Muscle of arm (tissue), 1 donor: ENCODE measurements at regions not wholly inside any gene's neighbourhood (a gene's known extent, or its start where the extent isn't known, plus 50 kb on each side); places are given as distances from the start of the nearest gene placed in this dataset.

Experiments used
- DNase-seq: peaks from one replicate; pipeline ENCODE4 v3.0.0-alpha.2; 2013

GRCh38 chr6:43922426-43923375 is 152.7 kb downstream of the VEGFA start:
- no peak for DNase-seq

DNA sequence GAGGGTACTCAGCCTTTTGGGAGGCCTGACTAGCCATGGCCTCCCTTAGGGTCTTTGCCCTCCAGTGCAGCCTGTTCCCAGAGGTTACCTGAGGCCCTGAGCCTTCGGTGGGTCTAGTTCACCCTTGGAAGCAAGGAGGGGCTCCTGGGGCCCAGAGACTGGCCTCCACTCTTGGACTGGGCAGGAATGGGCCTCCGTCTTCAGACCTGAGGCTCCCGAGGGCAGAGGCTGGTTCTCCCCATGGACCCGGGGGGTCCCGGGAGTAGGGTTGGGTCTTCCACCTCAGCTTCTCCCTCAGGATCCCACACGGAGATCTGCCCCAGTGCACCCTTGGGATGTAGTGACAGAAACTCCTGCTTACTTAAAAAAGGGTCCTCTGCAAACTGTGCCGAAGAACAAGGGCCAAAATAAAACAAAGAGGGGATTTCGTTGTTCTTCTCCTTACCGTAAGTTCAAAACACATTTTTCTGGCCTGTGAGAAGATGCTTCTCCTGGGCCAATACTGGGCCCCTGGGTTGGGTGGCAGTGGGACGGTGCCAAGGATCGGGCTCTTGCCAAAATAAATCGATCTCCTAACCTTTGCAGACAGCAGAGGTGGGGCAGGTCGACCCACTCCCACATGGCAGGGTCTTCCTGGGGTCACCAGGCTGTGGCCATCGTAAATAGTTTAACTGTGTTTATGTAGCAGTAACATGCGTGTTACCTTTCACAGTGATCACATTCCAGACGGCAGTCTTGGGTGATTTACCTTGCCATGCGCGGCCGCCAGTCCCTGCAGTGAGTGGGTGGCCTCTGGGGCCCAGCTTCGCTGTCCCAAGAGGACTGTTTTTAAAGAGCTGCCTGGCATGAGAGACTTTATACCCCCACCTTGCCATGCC is 151.8 kb downstream of the VEGFA start:
- DNase-seq = no peak

GRCh38 chr6:43921039-43921438 is 151.0 kb downstream of the VEGFA start:
- DNase-seq = no peak

DNA sequence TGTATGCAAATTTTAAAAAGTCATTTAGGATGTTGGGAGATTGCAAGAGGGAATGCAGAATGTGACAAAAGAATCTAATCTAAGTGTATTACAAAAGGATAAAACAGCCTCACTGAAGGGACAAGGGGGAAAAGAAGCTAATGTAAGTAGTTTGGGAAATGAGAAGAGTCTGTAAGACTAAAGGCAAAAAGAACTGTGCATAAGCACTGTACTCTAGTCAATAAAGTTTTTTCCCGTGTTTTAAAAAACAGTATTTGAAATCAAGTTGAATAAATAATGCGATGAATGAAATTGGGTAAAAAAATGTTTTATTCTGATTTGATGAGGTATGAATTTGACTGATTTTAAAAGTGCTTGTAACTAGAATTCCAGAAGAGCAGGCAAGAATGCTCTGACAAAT is 149.8 kb downstream of the VEGFA start:
- DNase-seq = no peak

- no peak for DNase-seq
These were observed 147.9 kb downstream of the VEGFA start for GRCh38 chr6:43917878-43918382.

GRCh38 chr6:43916924-43917877 is 147.2 kb downstream of the VEGFA start:
- DNase-seq = peak; percentile 25

- DNase-seq = no peak
These were observed 146.2 kb downstream of the VEGFA start for GRCh38 chr6:43915986-43916923.

GRCh38 chr6:43915208-43915869 is 145.3 kb downstream of the VEGFA start:
- no peak for DNase-seq

- no peak for DNase-seq
These were observed 144.5 kb downstream of the VEGFA start for GRCh38 chr6:43914272-43915147.

- DNase-seq = no peak
These were observed 143.6 kb downstream of the VEGFA start for GRCh38 chr6:43913375-43914271.

DNA sequence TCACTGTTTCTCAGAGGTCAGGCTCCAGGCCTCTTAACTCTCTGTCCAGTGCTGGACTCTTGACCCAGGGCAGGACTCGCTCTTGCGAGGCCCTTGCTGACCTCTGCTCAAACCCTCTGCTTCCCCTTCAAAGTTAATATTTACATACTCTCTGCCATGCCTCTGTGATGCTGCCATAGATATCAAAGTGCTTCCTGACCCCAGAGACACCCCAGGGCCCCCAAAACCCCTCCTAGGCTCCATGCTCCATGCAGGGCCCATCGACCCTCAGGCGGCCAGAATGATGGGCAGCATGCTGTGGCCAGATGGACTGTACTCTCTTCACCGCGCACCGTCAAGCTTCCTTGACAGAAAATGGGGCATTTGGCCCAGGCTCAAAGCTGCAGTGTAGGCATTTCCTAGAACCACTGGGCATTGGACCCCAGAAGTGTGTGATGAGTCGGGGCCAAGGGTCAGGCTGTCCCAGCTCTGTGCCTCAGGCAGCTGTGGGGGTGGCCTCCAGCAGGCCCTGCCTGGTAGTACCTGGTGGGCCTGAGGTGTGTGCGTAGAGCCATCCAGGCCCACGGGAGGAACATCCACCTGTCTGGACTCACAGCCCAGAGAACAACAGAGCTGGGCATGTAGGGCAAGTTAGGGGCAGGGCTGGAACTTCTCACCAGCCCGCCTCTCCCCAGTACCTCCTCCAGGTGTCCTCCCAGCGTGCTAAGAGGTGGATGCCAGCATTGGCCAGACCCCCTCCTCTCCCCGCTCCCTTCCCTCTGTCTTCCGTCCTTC is 142.8 kb downstream of the VEGFA start:
- no peak for DNase-seq

- DNase-seq = no peak
These were observed 142.1 kb downstream of the VEGFA start for GRCh38 chr6:43912116-43912577.

- DNase-seq = no peak
These were observed 141.5 kb downstream of the VEGFA start for GRCh38 chr6:43911354-43912115.

DNA sequence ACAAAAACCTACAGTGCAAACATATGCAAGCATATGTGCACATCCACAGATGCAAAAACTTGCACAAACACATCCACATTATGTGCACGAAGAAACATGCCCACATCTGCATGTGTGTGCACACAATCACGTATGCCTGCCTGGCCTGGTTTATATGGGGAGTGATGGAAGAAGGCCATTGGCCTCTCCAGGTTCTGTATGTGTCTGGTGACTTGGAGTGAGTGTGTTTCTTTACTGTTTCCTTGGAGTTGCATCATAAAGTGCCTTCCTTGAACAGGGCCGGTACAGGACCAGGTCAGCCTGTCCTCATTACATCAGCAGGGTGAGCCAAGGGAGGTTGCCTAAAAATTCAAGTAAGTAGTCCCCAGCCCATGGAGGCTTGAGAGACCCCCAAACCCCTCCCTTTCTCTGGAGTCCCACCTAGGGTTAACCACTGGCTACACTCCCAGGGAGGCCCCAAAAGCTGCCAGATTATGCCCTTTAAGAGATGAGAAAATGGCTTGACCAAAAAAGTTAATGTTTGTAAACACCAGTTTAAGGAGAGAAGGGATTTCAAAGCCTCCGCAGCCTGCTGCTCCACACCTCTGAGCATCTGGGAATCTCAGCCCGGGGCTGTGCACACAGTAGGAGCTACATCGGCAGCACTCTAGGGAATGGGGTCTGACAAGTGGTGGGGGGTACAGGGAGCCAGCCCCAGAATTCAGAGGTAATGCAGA is 140.8 kb downstream of the VEGFA start:
- DNase-seq = no peak

GRCh38 chr6:43910149-43910637 is 140.2 kb downstream of the VEGFA start:
- no peak for DNase-seq
